ENCODE measurements at regions not wholly inside any gene's neighbourhood (a gene's known extent, or its start where the extent isn't known, plus 50 kb on each side); places are given as distances from the start of the nearest gene placed in this dataset.

GRCh38 chr15:47565949-47566348, 151.4 kb upstream of the SEMA6D start:
- DNase-seq (ENCODE audit: low read depth) = no peak

DNA sequence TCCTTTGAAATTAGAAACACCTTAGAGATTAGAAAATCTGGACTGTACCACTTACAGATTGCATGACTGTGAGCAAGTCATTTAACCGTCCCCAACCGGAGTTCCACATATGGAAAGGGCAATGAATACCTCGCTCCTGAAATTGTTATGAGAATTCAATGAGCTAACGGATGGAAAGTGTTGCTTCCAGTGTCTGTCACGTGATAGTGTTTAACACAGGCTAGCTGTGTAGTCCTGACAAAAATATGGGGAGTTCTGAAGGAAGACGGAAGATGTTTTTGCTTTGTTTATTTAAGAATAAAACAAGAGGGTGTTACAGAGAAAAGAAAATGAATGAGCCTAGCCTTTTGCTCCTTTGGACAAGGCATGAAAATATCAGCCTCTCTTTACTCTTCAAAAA, 150.7 kb upstream of the SEMA6D start:
- no peak for DNase-seq (ENCODE audit: low read depth)

GRCh38 chr15:47568030-47568429, 149.3 kb upstream of the SEMA6D start:
- DNase-seq (ENCODE audit: low read depth) = no peak

GRCh38 chr15:47570044-47570443, 147.3 kb upstream of the SEMA6D start:
- DNase-seq (ENCODE audit: low read depth) = no peak

DNA sequence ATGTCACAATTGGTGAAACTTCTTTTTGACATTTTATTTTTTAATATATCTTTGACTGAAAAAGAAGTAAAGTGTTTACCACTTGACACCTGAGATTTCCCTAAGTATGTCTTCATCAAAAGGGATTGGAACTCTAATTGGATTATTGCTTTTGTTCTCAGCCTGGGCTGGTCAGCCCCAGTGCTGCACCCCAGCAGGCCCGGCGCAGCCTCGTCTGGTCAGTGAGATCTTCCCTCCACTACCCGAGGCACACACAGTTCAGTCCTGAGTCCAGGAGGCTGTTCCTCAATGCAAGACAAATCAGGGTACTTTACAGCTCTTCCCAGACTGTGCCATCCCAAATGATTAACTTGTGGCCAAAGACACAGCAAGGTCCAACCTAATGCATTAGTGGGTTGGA, 146.9 kb upstream of the SEMA6D start:
- no peak for DNase-seq (ENCODE audit: low read depth)

- DNase-seq (ENCODE audit: low read depth) = no peak
Measured at GRCh38 chr15:47570881-47571640, 146.2 kb upstream of the SEMA6D start.

DNA sequence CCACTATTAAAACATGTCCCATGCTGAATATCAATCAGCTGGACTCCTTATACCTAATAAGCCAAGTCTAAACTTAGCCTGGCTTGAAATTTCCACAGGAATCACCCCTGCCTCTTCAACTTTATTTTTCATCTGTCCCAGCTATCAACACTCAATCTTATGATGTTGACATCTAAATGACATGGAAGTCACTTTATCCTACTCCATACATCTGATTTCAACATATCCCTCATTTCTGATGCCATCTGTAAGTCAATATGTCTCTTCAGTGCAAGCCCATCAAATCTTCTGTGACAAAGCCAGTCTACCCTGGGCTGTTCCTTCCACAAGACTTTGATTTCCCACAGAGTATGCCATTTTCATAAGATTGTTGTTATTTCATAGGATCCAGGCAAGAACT, 143.6 kb upstream of the SEMA6D start:
- DNase-seq (ENCODE audit: low read depth) = no peak

DNA sequence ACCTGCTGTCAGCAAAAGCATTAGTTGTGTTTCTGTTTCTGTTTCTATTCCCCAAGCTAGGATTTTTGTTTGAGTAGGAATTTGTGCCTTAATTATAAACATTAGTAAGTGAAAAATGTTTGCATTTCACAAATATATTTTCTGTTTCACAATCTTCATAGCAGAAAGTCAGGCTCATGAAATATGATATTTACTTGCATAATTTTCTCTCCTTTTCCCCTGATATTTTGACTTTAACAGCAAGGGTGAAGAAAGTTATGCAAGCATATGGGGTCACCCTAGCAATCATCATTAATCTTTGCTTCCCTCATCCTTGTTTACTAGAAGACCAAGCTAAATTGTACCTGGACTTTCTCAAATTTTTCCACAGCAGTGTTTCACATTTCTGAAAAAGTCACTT, 140.3 kb upstream of the SEMA6D start:
- no peak for DNase-seq (ENCODE audit: low read depth)

GRCh38 chr15:47577461-47577860, 139.8 kb upstream of the SEMA6D start:
- DNase-seq (ENCODE audit: low read depth) = no peak

DNA sequence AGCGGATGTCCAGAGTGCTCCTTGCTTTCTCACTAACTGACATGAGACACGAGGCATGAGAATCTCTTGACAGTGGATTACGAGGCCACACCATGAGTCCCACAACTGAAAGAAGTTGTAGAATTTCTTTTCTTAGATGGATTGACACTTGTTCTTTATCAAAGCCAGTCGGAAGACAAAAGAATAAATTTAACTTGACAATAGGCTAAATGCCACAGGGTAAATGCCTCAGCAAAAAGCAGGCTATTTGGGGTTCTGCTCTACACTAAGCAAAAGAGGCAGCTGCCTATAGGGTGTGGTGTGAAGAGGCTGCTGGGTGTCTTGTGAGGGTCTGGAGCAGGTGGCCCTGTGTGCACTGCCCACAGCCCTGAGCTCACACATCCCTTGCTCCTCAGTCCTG, 135.1 kb upstream of the SEMA6D start:
- no peak for DNase-seq (ENCODE audit: low read depth)

DNA sequence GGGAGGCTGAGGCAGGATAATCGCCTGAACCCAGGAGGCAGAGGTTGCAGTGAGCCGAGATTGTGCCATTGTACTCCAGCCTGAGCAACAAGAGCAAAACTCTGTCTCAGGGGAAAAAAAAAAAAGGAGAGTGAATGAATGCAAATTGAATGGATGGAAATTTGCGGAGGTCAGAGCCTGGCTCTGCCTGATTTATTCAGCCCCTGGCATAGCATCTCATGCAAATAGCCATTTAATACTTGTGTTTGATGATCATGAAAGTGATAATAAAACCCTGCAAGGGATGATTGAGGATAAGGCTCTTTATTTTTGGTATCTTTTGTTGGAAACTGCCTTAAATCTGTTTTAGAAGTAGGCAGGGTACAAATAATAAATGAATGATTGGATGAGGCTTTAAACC, 133.0 kb upstream of the SEMA6D start:
- DNase-seq (ENCODE audit: low read depth) = no peak

DNA sequence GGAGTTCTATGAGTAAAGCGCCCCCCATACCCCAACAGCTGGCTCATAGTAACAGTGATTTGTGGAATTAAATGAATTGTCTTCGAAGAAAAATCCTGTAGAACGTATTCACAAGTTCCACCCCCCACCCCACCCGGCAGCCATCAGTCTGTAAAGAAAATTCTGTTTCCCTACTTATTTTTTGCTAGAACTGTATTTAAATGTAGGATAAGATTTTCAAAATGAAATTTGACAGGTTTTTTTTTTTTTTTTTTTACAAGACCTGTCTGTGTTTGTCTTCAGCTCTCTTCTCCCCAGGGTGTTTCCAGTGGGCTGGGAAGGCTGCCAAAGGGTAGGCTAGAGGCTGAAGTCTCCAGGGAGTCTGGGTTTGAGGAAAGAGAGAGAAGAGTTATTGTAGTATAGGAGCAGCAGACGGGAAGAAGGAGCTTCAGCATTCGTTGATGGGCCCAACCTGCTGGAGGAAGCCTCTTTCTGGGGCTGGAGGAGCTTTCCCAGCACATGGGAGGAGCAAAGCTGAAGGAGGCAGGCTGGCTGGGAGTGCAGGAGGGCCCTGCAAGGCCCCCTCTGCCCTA, 130.6 kb upstream of the SEMA6D start:
- no peak for DNase-seq (ENCODE audit: low read depth)

DNA sequence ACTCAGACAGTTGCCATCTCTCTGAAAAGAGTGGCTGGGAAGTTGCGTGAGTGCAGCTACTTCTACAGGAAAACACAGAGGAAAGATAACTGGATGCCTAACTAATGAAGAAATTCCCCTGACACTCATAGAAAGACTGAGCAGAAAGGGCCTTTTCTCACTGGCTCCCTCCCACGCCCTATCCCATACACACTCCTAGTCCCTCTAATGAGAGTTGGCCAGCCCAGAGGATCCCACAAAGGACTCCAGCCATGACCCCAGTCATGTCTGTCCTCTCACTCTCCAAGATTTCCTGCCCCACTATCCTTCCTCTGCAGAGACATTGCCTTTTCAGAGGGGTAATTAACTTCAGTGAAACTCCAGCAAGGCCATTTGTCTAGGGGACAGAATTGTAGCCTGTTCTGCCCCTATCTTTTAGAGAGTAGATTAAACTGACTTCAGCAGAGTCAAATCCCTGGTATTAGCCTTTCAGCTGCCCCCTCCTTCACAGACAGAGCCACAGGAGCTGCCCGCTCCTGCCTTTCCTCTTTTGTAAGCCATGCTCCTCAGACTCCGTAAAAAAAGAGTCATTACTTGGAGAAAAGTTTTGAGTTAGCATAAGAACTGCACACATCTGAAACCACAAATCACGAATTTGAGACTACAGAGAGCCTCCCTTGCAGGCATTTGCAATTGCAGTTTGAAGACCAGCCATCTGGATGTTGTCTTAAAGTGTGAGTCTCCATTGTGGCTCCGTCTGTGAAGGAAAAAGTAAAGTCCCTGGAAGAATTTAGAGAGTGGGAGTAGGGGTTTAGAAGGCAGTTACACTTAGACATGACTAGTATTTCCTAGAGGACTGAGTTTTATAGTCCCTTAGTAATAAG, 129.1 kb upstream of the SEMA6D start:
- no peak for DNase-seq (ENCODE audit: low read depth)

DNA sequence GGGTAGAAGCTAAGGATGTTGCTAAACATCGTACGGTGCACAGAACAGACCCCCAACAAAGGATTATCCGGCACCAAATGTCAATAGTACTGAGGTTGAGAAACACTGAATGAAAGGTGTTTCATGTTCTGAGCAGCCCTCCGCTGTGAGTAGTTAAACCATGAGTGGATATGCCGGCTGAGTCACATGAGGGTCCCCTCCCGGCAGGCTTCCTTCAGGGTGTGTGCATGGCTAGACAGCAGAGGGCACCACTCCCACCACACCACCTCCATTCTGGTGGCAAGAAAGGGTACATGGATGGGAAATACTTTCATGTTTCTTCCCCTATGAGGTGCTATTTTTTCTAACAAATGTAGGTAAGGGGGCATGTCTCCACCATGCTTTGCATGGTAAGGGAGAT, 128.3 kb upstream of the SEMA6D start:
- no peak for DNase-seq (ENCODE audit: low read depth)

GRCh38 chr15:47598996-47599395, 118.3 kb upstream of the SEMA6D start:
- no peak for DNase-seq (ENCODE audit: low read depth)

- DNase-seq (ENCODE audit: low read depth) = no peak
Measured at GRCh38 chr15:47599806-47600205, 117.5 kb upstream of the SEMA6D start.

DNA sequence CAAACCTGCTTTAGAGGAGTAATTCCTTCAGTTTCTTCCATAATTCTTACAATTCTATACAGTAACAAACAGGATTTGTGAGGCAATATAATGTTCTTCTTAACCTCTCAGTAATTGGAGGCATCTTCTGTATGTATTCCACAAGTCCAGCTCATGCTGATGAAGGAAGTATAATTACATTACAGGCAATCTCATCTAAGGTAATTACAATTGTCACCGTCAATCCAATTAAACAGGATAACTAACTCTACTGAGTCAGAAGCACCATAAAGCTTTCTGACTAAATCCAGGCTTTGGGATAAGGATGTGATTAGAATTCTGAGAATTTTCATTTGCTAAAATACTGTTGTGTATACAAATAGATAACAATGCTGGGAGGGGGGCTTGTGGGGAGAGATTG, 115.2 kb upstream of the SEMA6D start:
- DNase-seq (ENCODE audit: low read depth) = no peak

- no peak for DNase-seq (ENCODE audit: low read depth)
Measured at GRCh38 chr15:47603026-47603425, 114.3 kb upstream of the SEMA6D start.

- no peak for DNase-seq (ENCODE audit: low read depth)
Measured at GRCh38 chr15:47607695-47608094, 109.6 kb upstream of the SEMA6D start.

GRCh38 chr15:47609693-47610092, 107.6 kb upstream of the SEMA6D start:
- no peak for DNase-seq (ENCODE audit: low read depth)

DNA sequence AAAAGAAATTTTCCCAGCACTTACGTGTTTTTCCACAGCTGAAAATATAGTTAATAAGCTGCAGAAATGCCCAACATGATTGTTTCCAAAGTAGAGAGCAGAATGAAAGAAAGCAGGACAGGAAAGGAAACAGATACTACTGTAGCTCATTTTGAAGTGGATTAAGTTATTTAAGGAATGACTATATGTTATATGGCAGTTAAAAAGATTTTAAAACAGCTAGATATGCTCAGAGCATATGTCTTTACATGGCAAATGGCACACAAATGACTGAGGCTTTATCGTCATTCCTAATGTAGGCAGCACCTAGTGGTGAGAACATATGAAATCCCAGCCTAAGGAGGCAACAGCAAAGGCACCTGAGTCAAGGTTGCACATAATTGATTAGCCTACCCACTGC, 106.6 kb upstream of the SEMA6D start:
- DNase-seq (ENCODE audit: low read depth) = no peak

DNA sequence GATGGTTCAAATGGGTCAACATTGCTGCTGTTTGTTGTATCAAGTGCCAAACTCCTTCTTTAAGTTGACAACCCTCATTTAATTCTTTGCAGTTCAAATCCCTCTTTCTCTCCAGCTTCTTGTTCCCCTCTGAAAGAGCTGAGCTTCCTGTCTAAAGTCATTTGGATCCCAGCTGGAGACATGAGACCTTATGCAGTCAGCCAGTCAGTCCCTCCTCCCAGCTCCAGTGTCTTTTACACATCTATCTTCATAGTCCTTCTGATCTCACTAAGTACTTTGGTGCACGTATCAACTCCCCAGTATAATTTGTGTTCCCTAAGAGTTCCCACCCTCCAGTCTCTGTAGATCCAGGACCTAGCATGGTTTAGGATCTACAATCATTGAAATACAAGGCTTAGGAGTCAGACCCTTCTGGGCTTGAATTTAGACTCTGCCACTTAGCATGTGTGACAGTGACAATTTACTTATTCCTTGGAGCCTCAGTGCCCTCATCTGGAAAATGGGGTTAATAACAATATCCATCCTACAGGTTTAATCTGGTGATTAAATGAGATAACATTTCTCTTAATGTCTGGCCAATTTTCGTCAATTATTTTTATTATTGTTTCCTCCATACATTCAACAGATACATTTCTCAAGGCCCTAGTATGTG, 102.8 kb upstream of the SEMA6D start:
- DNase-seq (ENCODE audit: low read depth) = no peak

Data from RPMI7951 (cell line).